Tongue (tissue), 1 donor: ENCODE measurements at regions not wholly inside any gene's neighbourhood (a gene's known extent, or its start where the extent isn't known, plus 50 kb on each side); places are given as distances from the start of the nearest gene placed in this dataset.
A peak's percentile ranks its signal among the peaks of the same experiment; 100 is the strongest.

Source experiments
- DNase-seq: peaks from one replicate; pipeline ENCODE4 v3.0.0-alpha.2; 2015

DNA sequence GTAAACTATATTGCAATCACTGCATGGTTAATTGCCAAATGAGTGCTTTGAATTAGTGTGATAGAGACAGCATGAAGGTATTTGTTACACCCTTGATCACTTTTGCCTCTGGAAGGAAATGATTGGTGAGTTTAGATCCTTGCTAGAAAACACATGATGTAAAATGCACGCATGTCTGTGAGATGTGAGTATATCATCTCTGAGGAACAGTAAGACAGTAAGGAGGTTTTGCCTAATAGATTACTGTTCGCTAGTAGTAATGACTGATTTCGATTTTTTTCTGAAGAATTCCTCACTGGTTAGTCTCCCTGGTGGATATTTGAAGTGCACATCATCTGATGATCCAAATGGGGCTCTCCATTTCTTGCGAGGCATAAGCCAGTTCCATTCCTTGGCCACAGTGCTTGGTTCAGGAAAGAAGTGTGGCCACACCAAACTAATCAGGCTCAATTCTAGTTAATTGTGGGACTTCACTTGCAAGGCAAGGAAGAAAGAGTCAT, 156.4 kb upstream of the ADRA1B start:
- DNase-seq = no peak

DNA sequence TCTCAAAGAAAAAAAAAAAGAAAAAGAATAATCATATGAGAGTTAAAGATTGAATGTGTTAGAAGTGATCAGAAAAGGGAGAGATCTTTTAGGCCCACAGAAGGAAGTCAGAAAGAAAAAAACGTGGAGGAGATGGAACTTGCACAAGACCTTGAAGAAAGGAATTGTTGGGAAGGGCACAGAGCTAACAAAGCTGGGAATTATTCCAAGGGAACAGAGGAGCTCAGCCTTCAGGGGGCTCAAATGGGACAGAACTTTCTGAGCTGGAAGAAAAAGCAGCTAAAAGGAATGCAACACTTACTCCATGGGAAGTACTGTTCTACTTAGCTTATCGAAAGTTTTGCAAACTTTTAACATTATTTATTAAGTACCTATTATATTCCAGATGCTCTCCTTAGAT, 153.4 kb upstream of the ADRA1B start:
- DNase-seq = no peak

DNA sequence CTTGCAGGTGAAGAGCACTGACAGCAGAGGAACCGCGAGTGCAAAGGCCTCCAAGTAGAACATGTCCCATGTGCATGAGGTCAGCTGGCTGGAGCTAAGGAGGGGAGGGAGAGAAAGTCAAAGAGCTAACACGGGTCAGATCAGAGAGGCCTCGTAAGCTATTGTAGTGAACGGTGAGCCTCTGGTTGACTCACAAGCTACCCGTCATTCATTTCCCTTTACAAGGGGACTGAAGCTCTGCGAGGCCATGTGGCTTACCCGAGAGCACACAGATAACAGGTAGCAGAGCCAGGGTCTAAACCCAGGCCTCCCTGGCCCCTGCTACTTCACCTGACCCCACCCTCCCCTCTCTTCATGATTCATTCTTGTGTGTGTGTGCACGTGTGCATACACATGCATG, 152.7 kb upstream of the ADRA1B start:
- DNase-seq = no peak

DNA sequence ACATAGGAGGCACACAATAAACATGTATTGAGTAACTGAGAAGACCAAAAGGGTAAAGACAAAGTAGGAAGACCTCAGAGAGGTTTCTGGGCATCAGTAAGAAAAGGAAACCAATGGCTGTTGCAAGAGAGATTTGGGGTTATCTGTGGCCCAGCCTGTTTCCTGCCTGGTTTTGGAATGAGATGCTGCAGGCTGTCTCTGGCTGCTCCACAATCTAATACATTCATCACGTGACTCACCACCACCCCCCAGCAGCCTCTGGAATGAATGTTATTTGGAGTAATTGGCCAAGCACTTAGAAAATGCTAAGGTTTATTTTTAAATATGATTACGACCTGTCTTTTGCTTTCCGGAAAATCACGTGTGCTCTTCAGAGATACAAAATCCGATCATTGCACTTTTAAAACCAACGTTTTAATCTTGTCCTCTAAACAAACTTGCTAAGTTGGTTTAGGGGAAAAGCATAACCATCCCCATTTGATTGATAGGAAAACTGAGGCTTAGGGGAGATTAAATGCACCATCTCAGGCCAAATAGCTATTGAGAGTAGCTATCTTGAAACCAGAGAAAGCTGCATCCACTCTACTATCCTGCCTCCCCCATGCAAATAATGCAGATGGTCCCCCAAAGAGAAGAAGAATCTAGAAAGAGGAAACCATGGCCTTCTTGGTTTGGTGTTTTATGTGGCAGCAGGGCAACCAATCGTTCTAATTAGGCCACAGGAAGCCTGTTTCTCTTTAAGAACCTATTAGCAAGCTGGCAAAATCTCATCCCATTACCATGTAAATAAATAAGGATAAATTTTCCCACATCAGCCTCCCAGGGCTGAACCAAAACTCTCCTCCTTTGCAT, 151.8 kb upstream of the ADRA1B start:
- DNase-seq = no peak

DNA sequence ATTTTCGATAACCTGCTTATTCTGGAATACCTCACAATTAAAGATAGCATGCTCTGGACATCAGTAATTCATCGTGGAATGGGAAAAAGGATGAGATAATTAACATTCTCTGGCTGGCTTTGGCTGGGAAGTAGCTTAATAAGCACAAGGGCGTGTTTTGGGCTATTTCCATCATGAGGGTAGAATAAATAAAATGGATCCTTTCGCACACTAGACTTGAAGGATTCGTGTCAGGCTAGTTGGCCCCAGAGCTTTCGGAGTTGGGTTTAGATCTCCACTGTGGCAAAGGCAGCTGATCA, 151.2 kb upstream of the ADRA1B start:
- DNase-seq = no peak

DNA sequence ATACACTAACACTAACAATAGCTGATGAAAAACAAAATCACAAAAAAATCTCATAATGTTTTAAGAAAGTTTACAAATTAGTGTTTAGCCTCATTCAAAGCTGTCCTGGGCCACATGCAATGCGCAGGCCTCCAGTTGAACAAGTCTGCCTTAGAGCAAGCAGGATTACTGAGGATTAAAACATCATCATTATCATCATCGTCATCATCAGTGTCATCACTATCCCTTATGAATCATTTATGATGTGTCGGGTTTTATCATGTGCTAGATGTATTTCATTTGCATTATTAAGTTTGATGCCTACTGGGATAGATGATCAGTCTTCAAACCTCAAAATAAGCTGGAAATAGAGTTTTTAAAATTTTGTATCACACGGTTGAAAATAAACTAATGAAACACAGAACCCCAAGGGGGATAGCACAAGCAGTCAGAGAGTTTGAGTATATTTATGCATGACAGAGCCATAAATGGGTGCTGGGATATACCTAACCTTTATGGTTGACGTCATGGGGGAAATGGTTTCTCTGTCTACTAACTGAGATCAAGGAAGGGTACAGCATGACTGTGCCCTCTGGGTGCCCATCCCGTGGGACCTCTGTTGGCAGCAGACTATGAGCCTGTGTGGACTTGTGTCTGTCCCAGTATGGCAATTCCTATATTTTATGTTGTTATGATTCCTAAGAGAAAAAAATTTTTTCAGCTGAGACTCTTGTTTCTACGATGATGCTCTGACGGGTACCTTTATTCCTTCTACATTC, 150.3 kb upstream of the ADRA1B start:
- DNase-seq = no peak

DNA sequence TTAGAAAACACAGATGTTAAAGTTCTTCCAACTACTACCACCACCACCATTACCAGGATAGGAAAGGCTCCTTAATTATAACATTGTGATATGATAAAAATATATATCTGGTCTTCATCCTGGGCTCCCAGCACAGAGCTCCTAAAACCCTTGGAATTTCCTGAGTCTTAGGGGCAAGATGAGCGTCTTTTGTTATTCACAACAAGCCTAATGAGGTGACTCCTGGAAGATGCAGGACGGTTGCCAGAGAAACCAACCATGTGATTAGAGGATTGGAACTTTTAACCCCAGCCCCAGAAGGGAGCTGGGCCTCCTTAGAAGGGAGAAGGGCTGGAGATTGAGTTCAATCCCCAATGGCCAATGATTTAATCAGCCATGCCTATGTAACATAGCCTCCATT, 148.0 kb upstream of the ADRA1B start:
- no peak for DNase-seq

DNA sequence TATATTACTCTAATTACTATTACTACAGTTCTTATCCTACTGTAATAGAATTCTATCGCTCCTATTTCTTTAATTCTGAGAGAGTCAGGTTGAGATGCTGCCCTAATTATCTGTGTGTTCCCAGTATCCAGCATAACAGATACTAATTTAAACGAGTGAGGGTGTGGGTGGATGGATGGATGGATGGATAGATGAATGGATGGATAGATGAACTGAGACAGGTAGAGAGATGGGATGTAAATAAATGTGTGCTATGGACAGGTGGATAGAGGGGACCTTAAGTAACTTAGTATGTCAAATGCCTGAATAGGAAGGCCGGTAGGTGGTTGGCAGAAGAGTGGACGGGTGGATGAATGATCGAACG, 143.6 kb upstream of the ADRA1B start:
- no peak for DNase-seq

DNA sequence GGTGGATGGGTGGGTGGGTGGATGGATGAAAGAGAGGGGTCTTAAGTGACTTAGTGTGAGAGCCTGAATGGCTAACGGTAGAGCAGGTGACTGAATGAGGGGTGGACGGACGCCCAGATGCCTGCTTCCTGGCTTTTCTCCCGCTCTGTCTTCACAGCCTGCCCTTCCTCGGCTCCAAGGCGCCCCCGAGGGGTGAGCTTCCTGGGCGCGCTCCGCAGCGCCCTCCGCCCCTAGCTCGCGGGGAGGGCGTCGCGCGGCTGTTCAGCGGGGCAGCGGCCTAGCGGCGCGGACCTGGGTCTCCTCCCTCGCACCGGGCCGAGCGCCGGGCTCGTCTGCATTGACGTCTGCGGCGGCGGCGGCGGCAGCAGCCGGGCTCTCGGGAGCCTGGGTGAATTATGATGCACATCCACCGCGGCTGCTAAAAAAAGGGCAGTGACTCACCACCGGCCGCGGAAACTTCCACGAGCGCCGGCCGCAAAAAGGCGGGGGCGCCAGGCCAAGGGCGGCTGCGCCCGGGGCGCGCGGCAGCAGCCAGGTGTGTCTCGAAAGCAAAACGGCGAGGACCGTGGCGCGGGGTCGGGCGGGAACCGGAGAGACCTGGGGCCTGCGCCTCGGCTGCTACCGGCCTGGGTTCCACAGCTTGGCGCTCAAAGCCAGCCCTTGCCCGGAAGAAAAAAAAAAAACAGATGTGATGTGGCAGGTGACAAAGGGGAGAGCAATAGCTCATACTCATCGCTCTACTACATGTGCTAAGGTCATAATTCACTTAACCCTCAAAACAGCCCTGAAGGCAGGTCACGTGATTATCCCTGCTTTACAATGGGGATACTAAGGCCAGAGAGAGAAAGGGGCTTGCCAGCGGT, 143.0 kb upstream of the ADRA1B start:
- peak; percentile 74 for DNase-seq

DNA sequence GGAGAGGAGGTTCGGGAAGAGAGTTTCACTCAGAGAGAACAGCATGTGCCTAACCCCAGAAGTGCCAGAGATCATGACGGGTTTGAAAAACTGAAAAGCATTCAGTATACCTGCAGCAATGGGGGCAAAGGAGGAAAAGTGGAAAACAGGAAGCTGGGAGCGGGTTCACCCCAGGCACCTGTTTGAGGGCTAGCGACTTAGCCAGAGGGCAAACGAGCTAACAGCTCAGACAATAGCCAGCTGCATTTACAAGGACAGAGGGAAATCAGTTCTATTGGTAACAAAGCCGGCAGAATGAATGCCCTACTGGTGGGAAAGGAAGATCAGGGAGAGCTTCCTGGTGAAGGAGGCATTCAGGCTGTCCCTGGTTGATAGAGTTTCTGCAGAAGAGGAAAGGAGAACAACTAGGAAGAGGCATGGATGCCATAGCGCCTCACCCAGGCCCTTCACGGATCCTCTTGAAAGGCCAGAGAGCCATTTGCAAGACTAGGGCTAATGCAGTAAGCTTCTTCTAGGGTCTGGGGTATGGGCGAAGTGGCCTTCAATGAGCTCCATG, 141.7 kb upstream of the ADRA1B start:
- DNase-seq = no peak

DNA sequence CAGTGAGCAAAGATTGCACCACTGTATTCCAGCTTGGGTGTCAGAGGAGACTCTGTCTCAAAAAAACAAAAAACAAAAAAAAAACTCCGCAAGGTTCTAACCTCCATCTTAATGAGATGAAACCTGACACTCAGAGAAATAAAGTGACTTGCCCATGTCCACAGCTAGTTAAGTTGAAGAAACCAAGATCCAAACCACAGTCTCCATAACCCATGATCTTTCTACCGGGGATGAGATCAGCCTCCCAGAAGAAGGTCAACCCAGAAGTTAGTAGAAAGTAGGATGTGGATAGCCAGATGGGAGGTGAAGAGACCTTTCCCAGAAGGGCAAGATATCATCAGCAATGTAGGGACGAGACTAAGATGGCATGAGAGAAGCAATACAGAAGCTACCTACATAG, 140.4 kb upstream of the ADRA1B start:
- DNase-seq = no peak

DNA sequence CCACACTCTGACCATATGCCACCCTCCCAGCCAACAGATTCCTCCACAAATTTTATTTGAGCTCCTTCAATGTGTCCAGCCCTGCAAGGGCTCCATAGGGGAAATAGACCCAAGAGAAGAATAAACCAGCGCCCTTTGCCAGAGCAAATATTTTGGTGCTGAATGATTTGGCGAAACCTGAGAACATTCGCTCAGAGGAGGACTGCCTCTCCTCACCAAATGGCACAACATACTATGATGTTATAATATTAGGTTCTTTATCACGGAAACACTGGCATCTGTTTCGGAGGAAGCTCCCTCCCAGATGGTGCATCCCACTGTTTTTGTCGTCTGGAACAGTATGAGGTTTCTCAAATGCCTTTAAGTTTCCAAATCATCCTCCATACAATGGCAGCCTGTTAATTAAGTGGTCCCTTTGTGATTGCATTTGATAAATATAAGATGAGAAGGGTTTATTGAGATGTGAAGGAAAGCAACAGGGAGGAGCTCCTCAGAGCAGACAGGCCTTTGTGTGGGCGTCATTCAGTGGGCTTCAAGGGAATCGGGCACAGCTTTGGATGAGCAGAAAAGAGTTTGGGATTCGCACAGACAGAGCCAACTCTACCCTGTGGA, 139.1 kb upstream of the ADRA1B start:
- DNase-seq = no peak

DNA sequence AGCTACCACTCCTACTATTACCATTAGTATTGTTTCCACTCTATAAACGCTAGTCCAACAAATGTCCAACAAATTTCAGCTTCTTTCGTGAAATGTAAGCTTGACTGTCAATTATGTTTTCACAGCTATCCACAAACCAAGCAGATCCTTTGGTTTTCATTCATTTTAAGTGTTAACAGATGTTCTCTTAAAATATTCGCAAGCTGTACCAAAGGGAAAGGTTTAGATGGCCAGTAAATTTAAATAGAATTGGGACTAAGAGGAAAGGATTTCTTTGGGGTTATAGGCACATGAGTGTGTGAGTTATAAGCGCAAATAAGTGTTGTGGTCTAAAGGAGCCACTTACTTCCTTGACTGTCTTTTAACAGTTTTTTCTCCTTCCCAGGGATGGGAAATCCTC, 136.8 kb upstream of the ADRA1B start:
- DNase-seq = no peak

DNA sequence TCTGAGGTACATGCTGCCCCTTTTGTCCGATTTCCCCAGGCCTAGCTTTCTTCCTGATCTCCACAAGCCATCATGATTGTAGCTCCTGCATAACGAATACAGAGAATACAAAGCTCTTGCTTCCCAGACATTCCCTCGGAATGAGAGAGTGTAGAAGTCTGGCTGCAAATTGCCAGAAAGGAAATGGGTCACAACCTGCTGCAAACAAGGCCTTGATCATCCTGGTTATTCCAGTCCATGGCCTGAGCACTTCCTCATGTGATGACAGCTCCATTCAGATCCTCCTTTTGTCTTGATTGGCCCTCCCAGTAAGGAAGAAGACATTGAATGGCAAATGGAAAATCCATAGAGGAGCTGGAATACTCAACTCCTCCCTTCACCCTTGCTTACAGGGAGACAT, 136.0 kb upstream of the ADRA1B start:
- DNase-seq = no peak

DNA sequence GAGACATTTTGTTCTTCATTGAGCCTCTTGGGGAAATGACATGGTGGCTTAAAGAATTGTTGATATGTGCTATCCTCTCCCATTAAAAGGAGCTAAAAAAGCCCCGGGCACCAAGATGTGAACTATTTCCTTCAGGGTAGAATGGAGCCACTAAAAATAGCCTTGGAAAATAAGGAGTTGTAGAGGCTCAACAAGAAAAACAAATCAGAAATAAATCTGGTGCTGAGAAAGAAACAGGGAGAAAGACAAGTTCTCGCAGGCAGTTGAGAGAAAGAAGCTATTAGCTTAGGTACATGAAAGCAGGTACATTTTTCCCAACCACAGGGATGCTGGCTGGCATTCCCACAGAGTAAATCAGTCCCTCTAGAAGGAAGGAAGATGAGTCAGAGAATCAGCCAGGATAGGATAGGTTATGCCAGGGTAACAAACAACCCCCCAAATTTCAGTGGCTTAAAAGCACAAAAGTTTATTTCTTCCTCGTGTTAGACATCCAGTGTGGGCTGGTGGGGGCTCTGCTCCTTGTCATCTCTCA, 134.6 kb upstream of the ADRA1B start:
- DNase-seq = no peak

DNA sequence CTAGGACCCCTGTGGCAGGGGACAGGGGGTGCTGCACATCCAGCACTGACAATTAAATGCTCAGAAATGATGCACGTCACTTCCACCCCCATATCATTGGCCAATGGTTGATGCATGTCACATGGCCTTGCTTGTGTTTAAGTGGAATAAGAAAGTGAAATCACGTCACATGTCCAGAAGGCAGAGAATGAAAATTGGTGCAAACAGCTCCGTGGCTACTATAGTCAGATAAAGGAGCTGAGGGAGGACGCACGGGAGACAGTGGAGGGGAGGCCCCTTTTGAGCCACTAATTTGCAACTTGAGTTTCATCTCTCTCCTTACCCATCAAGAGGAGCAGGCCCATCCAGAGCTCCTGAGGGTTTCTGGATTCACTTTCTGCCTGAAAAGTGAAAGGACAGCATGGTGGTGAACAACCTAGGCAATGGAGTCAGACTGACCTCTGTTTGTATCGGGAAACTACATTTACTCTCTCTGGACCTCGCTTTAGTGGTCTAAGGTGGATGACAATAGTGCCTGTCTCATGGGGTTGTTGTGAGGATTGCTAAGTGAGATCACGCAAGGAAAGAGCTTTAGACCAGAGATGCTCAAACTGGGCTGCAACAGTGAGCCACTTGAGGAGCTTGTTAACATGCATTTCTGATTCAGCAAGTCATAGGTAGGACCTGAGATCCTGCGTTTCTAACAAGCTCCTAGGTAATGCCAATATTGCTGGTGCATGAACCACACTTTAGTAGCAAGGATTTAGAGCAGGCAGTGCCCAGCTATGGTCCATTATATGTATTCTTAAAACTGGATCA, 133.9 kb upstream of the ADRA1B start:
- no peak for DNase-seq

DNA sequence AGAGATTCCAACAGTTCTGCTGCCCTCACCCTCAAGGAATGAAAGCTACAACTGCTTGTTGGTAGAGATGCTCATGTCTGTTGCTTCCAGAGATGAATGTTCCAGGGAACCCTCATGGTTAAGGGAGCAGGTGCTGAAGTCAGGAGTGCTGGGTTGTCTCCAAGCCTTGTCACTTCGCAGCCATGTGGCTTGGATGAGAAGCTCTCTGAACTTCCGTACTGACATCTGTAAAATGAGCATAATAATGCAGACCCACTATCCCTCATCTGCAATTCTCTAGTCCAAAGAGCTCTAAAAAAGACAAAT, 133.3 kb upstream of the ADRA1B start:
- peak; percentile 17 for DNase-seq

DNA sequence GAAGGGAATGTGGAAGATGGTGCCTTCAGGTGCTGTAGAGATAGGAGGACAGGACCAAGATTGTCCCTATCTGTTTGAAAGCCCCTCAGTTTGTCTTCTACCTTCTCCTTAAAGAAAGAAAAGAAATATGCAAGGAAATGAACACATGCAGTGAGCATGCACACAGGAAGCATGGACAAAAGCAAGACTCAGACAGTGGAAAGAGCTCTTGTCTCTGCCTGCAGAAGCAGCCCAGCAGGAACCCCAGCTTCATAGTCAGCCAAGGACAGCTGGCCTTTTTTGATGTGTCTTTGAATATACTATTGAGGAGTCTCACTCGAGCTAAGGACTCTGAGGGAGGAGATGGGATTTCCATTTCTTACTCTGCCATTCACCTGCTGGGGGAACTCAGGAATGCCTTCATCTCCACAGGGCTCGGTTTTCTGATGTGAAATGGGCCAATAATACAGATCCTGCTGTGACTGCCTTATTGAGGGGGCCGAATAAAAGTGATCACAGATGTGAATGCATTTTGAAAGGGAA, 132.5 kb upstream of the ADRA1B start:
- no peak for DNase-seq

DNA sequence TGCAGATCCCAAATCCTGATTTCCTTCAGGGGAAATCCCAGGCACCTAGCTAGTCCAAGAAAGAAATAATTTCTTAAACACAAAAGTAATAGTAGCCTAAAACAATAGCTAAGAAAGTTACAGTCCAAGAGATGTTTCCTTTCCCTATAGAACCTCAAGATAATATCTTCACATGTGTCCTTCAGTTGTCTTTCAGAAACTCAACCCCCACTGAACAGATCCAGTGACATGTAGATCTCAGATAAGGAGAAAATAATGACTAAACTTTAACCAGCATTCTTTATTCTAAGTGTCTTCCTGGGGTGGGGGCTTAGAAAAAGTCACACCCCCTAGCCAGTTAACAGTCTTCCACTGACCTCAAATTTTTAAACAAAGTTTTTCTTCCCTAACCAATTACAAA, 131.3 kb upstream of the ADRA1B start:
- no peak for DNase-seq

DNA sequence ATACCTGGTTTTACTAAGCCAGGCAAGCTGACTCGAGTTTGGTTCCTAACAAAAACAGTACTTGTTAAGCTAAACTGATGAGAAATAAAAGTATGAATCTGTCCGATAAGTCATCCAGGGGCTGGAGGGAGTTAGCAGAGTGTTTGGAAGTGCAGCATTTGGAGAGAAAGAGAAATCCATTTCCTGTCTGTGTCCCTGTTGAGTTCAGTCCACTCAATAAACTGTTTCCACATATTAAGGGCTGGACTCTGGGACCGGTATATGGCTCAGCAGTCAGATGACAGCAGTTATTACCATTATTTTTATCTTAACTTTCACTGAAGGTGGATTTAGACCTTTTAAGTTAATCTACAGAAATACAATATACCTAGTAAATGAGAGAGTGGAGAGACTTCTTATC, 130.6 kb upstream of the ADRA1B start:
- no peak for DNase-seq

DNA sequence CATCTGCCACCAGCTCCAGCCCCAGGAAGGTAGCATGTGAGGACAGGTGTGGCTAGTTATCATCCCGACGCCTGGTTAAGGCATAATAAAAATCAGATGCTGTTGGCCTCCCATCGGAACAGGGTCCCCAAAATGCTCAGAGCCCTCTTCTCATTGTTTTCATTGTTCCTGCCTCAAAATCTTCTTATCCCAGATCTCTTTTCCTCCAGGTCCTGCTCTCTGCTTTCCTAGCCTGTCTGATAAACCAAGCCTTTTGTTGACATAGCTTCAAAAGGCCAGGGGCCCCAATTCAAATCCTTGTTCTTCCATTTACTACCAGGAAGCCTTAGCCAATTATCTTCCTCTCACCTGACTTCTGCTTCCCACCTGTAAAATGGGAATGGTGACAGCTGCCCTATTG, 130.1 kb upstream of the ADRA1B start:
- DNase-seq = no peak
